NCI-H2196 treated with DMSO at 0.1 percent for 48 hours (cell line): ENCODE measurements at regions not wholly inside any gene's neighbourhood (a gene's known extent, or its start where the extent isn't known, plus 50 kb on each side); places are given as distances from the start of the nearest gene placed in this dataset.
A peak's percentile ranks its signal among the peaks of the same experiment; 100 is the strongest.

Source experiments
- DNase-seq: peaks from one replicate; lab custom pipeline; 2025; ENCODE audit not compliant: unreplicated experiment; lab: John Stamatoyannopoulos, UW

GRCh38 chr2:177314722-177315264 is 50.3 kb upstream of the NFE2L2 start:
- no peak for DNase-seq

- DNase-seq = no peak
Measured at GRCh38 chr2:177315364-177315763, 50.8 kb upstream of the NFE2L2 start.

GRCh38 chr2:177316756-177317155 is 52.2 kb upstream of the NFE2L2 start:
- no peak for DNase-seq

GRCh38 chr2:177317443-177317842 is 52.9 kb upstream of the NFE2L2 start:
- DNase-seq = no peak

GRCh38 chr2:177317857-177318256 is 53.3 kb upstream of the NFE2L2 start:
- DNase-seq = no peak

- no peak for DNase-seq
Measured at GRCh38 chr2:177318613-177319012, 54.1 kb upstream of the NFE2L2 start.

- no peak for DNase-seq
Measured at GRCh38 chr2:177320596-177320995, 56.1 kb upstream of the NFE2L2 start.

GRCh38 chr2:177322801-177323261 is 58.3 kb upstream of the NFE2L2 start:
- no peak for DNase-seq

GRCh38 chr2:177324797-177325196 is 60.3 kb upstream of the NFE2L2 start:
- no peak for DNase-seq

- DNase-seq = no peak
Measured at GRCh38 chr2:177325554-177325953, 61.0 kb upstream of the NFE2L2 start.

- no peak for DNase-seq
Measured at GRCh38 chr2:177326005-177326404, 61.5 kb upstream of the NFE2L2 start.

GRCh38 chr2:177326591-177326990 is 62.1 kb upstream of the NFE2L2 start:
- DNase-seq = no peak

GRCh38 chr2:177327009-177327408 is 62.5 kb upstream of the NFE2L2 start:
- no peak for DNase-seq

GRCh38 chr2:177328056-177328455 is 63.5 kb upstream of the NFE2L2 start:
- no peak for DNase-seq

- no peak for DNase-seq
Measured at GRCh38 chr2:177329064-177329463, 63.5 kb upstream of the AGPS start.

- DNase-seq = no peak
Measured at GRCh38 chr2:177331466-177331997, 61.0 kb upstream of the AGPS start.

- peak; percentile 63 for DNase-seq
Measured at GRCh38 chr2:177332026-177332991, 60.3 kb upstream of the AGPS start.

- no peak for DNase-seq
Measured at GRCh38 chr2:177332992-177333388, 59.6 kb upstream of the AGPS start.

- DNase-seq = peak; percentile 68
Measured at GRCh38 chr2:177334940-177335543, 57.5 kb upstream of the AGPS start.

- no peak for DNase-seq
Measured at GRCh38 chr2:177335917-177336450, 56.6 kb upstream of the AGPS start.

- DNase-seq = peak; percentile 87
Measured at GRCh38 chr2:177338177-177338721, 54.3 kb upstream of the AGPS start.
